Esophagus squamous epithelium (tissue), 4 donors: ENCODE measurements at regions not wholly inside any gene's neighbourhood (a gene's known extent, or its start where the extent isn't known, plus 50 kb on each side); places are given as distances from the start of the nearest gene placed in this dataset.

ENCODE experiments used
- CTCF ChIP-seq, 6 experiments: fragments of 450-650 bp in 4 of 6; fragments of 200-600 bp in 2 of 6; sonication (generic) in 2 of 6; IDR thresholded peaks; one replicate each; pipeline ENCODE4 v1.5.1; 2016 to 2019; ENCODE audit warnings: antibody characterized with exemption in 6 of 6, mild to moderate bottlenecking in 4 of 6, moderate library complexity in 4 of 6
- POLR2A ChIP-seq, 4 donors: fragments of 450-650 bp; IDR thresholded peaks; one replicate each; pipeline ENCODE4 v1.6.1; 2017; ENCODE audit warnings: antibody characterized with exemption in 4 of 4, mild to moderate bottlenecking in 4 of 4, moderate library complexity in 3 of 4

GRCh38 chr1:163571950-163572349 lies 250.2 kb downstream of the NUF2 start:
- TF ChIP-seq POLR2A (IDR thresholded peaks at IDR 0.05) (no peak), CTCF (IDR thresholded peaks at IDR 0.05) (no peak)
